GM12872 (cell line): ENCODE measurements at regions not wholly inside any gene's neighbourhood (a gene's known extent, or its start where the extent isn't known, plus 50 kb on each side); places are given as distances from the start of the nearest gene placed in this dataset.

ENCODE experiments used
- CTCF ChIP-seq: IDR thresholded peaks from 3 replicates; pipeline ENCODE4 v1.5.1; 2011; ENCODE audit warnings: low read depth, mild to moderate bottlenecking, low read length, moderate library complexity; ENCODE audit not compliant: insufficient read depth

GRCh38 chr6:92160226-92160625, 1259.1 kb downstream of the EPHA7 start:
- no peak for TF ChIP-seq CTCF

DNA sequence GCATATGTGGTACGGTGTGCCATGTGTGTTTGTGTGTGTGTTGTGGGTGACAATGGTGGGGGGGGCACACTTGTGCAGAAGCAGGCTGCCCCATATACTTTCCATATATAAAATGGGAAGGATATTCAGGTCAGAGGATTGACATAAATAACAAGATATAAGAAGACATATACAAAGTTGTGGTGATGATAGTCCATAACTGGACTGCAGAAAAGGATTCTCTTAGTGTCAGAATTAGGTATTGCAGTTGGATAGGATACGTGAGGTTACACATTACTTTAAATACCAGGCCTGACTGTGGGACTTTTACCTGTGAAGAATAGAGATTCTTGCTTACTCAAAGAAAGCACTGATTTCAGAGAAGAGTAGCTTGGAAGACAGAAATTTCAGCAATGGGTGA, 1260.3 kb downstream of the EPHA7 start:
- 0 out of 3 replicates have a peak, but pooled peaks have one; percentile 2 for TF ChIP-seq CTCF

DNA sequence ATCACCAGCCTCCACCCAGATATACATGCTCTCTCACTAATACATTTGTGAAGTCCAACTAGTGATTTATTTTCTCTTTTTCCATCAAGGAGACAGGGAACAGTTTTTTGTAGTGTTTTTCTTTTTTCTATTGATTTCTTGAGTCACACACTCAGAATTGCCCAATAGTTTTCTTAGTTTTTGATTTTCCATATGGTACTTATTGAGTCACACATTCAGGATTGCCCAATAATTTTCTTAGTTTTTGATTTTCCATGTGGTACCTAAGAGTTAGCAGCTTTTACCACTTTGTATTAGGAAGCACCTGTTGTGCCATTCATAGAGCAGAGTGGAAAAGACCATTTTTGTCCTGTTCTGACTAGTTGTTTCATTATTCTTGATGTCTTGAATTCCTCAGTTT, 1268.8 kb downstream of the EPHA7 start:
- no peak for TF ChIP-seq CTCF

GRCh38 chr6:92147246-92147645, 1272.1 kb downstream of the EPHA7 start:
- TF ChIP-seq CTCF = no peak

DNA sequence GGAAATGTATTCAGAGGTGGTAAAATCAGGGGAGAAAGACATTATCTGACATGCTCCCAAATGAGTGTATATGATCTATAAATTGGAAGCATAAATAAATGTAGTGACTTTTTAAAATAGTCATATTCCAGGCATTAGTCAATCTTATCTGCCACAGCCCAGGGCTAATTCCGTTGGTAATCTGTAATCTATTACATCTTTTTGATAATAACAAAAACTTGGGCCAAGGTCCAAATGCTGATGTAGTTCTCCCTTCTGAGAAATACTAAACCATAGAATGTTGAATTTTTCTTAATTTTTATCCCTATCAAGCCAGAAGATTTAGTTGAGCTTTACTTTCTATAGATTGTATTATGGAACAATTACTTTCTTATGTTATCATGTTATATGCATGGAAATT, 1279.8 kb downstream of the EPHA7 start:
- TF ChIP-seq CTCF = no peak

DNA sequence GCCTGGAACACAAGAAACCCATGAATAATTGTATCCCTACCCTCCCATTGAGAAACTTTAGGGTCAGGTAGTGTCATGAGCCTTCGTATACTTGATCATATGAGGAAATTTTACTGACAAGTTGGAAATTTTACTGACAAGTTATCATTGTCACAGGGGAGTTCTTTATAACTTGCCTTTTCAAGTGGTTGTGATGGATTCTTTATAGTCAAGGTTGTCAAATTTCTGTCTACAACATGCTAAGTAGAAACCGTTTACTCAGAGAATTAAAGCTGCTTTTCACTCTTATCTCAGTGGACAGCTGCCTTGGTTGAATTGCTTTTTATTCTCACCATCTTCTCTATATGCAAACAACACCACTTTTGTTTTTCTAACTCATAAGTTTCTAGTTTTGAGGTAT, 1286.4 kb downstream of the EPHA7 start:
- no peak for TF ChIP-seq CTCF

DNA sequence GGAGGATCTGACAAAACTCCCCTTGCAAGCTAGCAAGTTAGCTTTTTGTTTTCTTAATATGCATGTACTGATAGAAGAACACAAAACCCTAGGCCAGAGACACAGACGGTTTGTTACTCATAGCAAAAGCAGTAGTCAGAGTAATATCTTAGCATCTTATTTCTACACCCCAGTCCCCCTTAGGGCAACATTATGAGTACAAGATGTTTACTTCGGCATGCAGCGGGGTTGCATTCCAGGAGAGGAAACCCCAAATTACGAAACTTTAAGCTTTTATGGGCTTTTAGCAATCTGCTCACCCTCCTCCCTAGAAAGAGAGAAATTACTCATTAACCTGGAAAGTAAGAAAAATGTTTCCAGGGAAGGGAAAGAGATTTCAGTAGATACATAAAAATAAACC, 1286.9 kb downstream of the EPHA7 start:
- TF ChIP-seq CTCF = no peak

- no peak for TF ChIP-seq CTCF
Observed at GRCh38 chr6:92130944-92131343, 1288.4 kb downstream of the EPHA7 start.
